Skin of body (tissue), 1 donor: ENCODE measurements at regions not wholly inside any gene's neighbourhood (a gene's known extent, or its start where the extent isn't known, plus 50 kb on each side); places are given as distances from the start of the nearest gene placed in this dataset.
"Not testable (repeated sequence)": the region's sequence is repeated elsewhere in the genome, so short reads cannot be mapped to it uniquely, and the experiment has no call there.

Experiments
- DNase-seq: peaks from one replicate; lab custom pipeline; 2025; lab: John Stamatoyannopoulos, UW

GRCh38 chr2:10223932-10224720 lies 78.6 kb upstream of the HPCAL1 start:
- DNase-seq: no peak

DNA sequence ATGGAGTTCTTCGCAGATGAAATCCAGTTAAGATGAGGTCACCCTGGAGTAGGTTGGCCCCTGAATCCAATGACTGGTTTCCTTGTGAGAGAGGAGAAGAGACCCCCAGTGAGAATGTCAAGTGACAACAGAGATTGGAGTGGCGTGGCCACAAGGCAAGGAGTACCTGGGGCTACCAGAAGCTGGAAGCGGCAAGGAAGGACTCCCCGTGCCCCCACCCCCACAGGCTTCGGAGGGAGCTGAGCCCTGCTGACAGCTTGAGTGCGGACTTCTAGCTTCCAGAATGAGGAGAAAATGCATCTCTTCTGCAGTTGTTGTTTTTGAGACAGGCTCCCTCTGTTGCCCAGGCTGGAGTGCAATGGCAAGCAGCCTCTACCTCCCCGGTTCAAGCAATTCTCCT lies 78.0 kb upstream of the HPCAL1 start:
- DNase-seq: no peak

DNA sequence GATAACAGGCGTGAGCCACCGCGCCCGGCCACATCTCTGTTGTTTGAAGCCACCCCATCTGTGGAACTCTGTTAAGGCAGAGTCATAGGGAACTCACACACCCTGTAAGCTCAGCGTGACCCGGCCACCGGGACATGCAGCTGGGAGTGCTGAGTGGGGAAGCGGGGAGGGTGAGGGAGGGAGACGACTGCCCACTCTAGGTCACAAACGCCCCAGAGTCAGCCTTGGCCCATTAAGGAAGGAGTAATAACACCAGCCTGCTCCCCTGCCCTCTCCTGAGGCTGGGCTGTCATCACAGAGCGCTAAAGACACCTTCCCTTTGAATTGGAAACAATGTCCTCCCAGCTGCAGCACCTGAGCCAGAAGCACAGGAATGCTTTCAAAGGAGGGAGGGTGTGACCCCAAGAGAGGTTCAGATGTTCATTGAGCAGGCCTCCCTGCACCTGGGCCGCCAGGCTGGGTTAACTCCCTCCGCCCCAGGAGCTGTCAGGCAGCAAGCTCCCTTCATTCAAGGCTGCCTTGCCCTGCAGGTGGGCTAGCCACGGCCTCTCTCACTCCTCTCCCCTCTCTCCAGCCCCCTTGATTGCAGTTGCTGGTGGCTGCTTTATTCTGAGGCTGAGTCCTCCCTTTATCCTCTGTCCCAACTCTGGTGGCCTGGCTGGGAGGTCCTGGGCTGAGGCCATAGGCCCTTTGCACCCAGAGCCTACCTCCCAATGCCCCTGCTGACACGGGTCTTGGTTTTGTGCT lies 77.2 kb upstream of the HPCAL1 start:
- no peak for DNase-seq

GRCh38 chr2:10226038-10226724 lies 76.5 kb upstream of the HPCAL1 start:
- DNase-seq: no peak

DNA sequence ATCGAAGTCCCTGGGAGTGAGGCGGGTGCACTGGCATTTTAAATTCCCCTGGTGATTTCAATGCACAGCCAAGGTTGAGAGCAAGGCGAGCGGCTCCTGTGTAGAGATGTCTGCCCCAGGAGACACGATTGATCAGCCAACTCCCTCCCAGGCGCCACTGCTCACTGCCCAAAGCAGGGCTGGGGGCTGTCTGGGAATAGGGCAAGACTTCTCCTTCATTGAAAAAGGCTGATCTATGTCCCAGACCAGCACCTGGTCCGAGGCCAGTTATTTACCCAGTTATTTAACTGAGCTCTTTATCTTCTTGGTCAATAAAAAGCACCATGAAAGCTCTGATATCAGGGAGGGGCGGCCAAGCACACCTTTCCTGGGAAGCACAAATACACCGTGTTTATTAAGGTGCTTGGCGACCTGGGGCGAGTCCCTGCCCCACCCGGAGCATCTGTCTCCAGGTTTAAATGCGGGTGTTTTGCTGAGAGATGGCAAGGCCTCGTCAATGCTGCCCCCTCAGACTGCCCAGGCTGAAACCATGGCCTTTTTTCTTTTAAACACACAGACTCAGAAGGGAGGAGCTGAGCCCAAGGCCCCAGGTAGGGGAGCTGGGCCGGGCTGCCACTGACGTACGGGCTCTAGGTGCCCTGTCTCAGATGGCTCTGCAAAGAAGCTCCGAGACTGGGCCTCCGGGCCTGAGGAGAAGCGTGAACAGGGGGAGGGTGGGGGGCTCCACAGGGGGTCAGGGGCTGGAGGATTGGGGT lies 73.9 kb upstream of the HPCAL1 start:
- no peak for DNase-seq

- DNase-seq: no peak
Measured at GRCh38 chr2:10229462-10230099, 73.1 kb upstream of the HPCAL1 start.

- no peak for DNase-seq
Measured at GRCh38 chr2:10230499-10230898, 72.2 kb upstream of the HPCAL1 start.

DNA sequence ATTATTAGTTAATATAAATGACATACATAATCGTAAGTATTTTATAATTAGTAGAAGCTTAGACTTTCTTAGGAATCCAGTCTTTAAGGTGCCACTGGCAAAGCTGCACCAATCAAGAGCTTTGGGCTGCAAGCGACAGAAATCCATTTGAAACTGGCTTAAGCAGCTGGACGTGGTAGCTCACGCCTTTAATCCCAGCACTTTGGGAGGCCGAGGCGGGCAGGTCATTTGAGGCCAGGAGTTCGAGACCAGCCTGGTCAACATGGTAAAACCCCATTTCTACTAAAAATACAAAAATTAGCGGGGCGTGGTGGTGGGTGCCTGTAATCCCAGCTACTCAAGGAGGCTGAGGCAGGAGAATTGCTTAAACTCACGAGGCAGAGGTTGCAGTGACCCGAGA lies 71.8 kb upstream of the HPCAL1 start:
- DNase-seq: not testable (repeated sequence)

- DNase-seq: no peak
Measured at GRCh38 chr2:10231551-10232085, 71.1 kb upstream of the HPCAL1 start.

DNA sequence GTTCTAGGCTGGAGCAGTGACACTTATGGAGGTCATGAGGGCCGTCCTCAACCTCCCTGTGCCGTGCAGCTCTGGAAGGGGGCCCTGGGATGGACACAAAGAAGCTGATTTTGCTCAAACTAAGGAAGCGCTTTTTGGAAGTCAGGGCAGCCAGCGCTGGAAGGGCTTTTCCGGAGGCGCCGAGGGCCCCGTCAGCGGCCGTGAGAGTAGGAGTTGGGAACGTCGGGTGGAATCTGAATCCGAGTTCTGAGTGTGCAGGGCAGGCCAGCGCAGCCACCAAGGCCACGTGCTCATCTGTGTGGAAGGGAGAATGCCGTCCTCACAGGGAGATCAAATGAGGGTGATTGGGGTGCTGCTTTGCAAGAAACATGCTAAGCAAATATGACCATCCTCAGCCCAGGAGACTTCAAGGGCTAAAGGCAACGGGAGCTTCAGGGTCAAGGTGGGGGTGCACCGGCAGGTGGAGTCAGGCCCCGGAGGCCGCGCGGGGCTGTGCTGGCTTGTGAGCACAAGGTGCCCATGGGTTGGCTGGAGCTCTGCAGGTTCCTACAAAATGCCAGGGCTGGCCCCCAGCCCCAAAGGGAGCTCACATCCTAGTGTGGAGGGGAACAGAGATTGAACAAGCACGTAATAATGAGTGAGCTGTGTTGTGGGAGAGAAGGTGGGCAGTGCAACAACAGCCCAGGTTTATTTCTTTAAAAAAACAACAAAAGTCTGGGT lies 70.4 kb upstream of the HPCAL1 start:
- no peak for DNase-seq

DNA sequence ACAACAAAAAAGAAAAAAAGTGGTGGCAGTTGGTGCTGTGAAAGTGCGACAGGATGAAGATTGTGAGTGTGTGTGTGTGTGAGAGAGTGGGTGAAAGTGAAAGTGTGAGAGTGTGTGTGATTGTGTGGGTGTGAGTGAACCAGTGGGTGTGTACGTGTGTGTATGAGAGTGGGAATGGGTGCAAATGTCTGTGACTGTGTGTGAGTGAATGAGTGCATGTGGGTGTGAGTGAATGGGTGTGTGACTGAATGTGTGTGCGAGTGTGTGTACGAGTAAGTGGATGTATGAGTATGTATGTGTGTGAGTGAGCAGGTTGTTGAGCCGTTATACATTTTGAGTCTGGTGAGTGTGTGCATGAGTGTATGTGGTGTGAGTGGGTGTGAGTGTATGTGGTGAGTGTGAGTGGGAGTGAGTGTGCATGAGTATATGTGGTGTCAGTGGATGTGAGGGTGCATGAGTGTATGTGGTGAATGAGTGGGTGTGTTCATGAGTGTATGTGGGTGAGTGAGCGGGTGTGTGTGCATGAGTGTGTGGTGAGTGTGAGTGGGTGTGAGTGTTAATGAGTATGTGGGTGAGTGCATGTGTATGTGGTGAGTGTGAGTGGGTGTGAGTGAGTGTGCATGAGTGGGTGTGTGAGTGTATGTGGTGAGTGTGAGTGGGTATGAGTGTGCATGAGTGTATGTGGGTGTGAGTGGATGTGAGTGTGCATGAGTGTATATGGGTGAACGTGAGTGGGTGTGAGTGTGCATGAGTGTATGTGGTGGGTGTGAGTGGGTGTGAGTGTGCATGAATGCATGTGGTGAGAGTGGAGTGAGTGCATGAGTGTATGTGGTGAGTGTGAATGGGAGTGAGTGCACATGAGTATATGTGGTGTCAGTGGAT lies 69.3 kb upstream of the HPCAL1 start:
- DNase-seq: no peak

DNA sequence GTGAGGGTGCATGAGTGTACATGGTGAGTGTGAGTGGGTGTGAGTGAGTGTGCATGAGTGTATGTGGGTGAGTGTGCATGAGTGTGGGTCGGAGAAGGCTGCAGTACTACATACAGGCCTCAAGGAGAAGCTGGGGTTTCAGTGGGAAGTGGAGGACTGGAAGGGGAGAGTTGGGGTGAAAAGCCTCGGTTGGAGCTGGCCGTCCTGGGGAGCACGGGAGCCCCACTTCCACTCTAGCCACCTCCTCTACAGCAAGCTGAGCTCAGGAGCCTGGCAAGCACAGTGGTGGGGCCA lies 68.7 kb upstream of the HPCAL1 start:
- DNase-seq: no peak

DNA sequence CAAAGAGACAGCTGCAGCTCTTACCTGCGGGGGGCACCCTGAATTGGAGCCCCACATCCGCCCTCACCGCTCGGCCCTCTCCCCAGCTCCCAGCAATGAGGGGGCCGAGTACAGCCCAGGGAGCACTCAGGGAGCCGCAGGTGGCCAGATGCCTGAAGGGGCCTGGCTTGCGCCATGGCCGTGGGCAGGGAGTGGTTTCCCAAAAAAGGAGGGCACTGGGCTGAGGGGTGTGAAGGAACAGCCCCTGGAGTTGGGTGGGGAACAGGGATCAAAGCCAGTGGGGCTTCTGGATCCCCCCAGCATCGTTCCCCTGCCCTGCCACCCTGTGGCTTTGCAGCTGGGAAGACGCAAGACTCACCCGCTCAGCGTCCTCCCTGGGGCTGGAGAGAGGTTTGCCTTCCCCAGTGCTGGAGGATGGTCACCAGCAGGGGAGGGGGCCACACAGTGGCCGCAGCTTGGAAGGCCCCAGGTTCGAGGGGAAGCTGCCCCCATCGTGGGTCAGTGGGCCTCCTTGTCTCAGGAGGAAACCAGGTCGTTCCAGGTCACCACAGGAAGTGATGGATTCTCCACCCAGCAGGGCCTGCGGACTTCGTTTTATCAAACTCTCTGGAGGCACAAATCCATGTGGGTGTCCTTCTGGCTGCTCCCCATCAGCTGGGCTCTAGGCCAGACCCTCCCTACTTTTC lies 68.2 kb upstream of the HPCAL1 start:
- DNase-seq: no peak

DNA sequence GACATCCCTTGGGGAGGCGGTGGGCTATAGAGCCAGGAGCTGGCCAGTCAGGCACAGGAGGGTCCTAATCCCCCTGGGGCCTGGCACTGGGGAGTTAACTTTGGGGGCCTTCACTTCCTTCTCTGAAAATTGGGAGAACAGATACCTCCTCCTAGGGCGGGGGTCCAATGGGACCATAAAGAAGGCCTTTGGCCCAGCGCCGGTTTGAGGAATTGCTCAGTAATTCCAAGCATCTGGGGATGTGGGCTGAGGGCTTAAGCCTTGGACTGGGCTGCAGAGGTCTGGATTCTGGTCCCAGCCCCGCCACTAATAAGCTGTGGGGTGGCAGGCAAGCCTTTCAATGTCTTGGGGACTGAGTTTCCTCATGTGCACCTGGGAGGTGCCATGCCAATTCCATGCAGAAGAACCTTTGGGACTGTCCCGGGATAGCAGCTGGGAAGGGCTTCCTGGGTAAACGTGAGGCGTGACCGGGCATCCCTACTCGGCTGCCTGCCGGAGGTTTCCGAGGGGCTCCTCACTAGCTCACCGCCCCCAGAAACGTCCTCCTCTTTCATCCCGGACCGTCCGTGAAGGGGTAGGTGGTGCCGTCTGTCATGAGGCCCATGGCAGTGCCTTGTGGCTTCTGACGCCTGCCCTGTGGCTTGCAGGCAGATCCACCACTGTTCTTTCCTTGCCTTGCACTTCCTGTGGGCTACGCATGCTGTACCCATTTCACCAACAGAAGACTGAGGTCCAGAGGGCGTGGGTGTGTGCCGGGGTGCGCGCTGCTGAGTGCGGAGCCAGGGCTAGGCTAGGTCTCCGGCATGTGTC lies 67.4 kb upstream of the HPCAL1 start:
- DNase-seq: no peak

- DNase-seq: no peak
Measured at GRCh38 chr2:10235909-10236550, 66.7 kb upstream of the HPCAL1 start.

- DNase-seq: no peak
Measured at GRCh38 chr2:10236571-10237391, 65.9 kb upstream of the HPCAL1 start.
